Right lobe of liver (tissue), 4 donors: ENCODE measurements at regions not wholly inside any gene's neighbourhood (a gene's known extent, or its start where the extent isn't known, plus 50 kb on each side); places are given as distances from the start of the nearest gene placed in this dataset.

Source experiments
- CTCF ChIP-seq, 4 donors: fragments of 200-600 bp in 3 of 4; fragments of 450-650 bp in 1 of 4; IDR thresholded peaks; one replicate each; pipeline versions ENCODE4 v1.5.1 to v1.8.0; 2016 to 2022; ENCODE audit warnings: antibody characterized with exemption in 4 of 4, mild to moderate bottlenecking in 2 of 4
- POLR2A ChIP-seq: fragments of 450-650 bp; IDR thresholded peaks from one replicate; pipeline ENCODE4 v1.6.1; 2017; ENCODE audit warnings: antibody characterized with exemption, mild to moderate bottlenecking
- donor health status: DM: no; HTN: no; CAD: no.
- donor health status: DM: no; HTN: no; CAD: no.
- donor health status: DM: no; HTN: yes; CAD: no.

GRCh38 chr9:1384816-1385215, 334.7 kb downstream of the DMRT2 start:
- TF ChIP-seq CTCF (IDR thresholded peaks at IDR 0.05), result no peak
- no peak for TF ChIP-seq POLR2A
